H9 (cell line): ENCODE measurements at regions not wholly inside any gene's neighbourhood (a gene's known extent, or its start where the extent isn't known, plus 50 kb on each side); places are given as distances from the start of the nearest gene placed in this dataset.

Experiments
- DNase-seq: peaks from one replicate; pipeline ENCODE4 v3.0.0-alpha.2; 2017
- H2AFZ ChIP-seq: one replicate; pipeline ENCODE4 v1.6.1; 2013; ENCODE audit warnings: mild to moderate bottlenecking, low read length, control low read depth, moderate library complexity
- H2AK5ac ChIP-seq: 2 replicates; pipeline ENCODE4 v1.6.1; 2013; ENCODE audit warnings: low read length, control low read depth, mixed read lengths; ENCODE audit not compliant: insufficient read length
- H2BK120ac ChIP-seq: one replicate; pipeline ENCODE4 v1.6.1; 2013; ENCODE audit warnings: low read depth, mild to moderate bottlenecking, low read length, control low read depth, inconsistent platforms; ENCODE audit not compliant: poor library complexity, severe bottlenecking
- H2BK12ac ChIP-seq: 2 replicates; pipeline ENCODE4 v1.6.1; 2013; ENCODE audit warnings: low read length, control low read depth, mixed read lengths, low read depth; ENCODE audit not compliant: insufficient read length
- H2BK15ac ChIP-seq: 2 replicates; pipeline ENCODE4 v1.6.1; 2013; ENCODE audit warnings: low read depth, low read length, control low read depth
- H2BK20ac ChIP-seq: one replicate; pipeline ENCODE4 v1.6.1; 2013; ENCODE audit warnings: low read depth, mild to moderate bottlenecking, low read length, control low read depth, inconsistent platforms; ENCODE audit not compliant: poor library complexity, severe bottlenecking
- H2BK5ac ChIP-seq: 2 replicates; pipeline ENCODE4 v1.6.1; 2013; ENCODE audit warnings: low read length, control low read depth, mixed read lengths; ENCODE audit not compliant: insufficient read length
- H3K14ac ChIP-seq: 2 replicates; pipeline ENCODE4 v1.6.1; 2013; ENCODE audit warnings: low read length, control low read depth; ENCODE audit not compliant: insufficient read depth
- H3K18ac ChIP-seq: 2 replicates; pipeline ENCODE4 v1.6.1; 2013; ENCODE audit warnings: low read depth, mild to moderate bottlenecking, mixed read lengths, low read length, control low read depth; ENCODE audit not compliant: insufficient read length
- H3K23ac ChIP-seq: 2 replicates; pipeline ENCODE4 v1.6.1; 2013; ENCODE audit warnings: low read length, control low read depth, mixed read lengths, low read depth; ENCODE audit not compliant: insufficient read length
- H3K23me2 ChIP-seq: 2 replicates; pipeline ENCODE4 v1.6.1; 2013; ENCODE audit warnings: low read depth, mild to moderate bottlenecking, mixed read lengths, low read length, control low read depth; ENCODE audit not compliant: insufficient read length, poor library complexity, severe bottlenecking
- H3K27ac ChIP-seq: 2 replicates; pipeline ENCODE4 v1.5.1; 2013; ENCODE audit warnings: low read length, control low read depth, mixed read lengths, low read depth; ENCODE audit not compliant: insufficient read length
- H3K27me3 ChIP-seq: 2 replicates; pipeline ENCODE4 v1.6.1; 2013; ENCODE audit warnings: low read length, control low read depth, inconsistent platforms; ENCODE audit not compliant: insufficient read depth
- H3K4ac ChIP-seq: 2 replicates; pipeline ENCODE4 v1.6.1; 2013; ENCODE audit warnings: low read depth, mild to moderate bottlenecking, control low read depth, inconsistent platforms, low read length, moderate library complexity
- H3K4me1 ChIP-seq: 2 replicates; pipeline ENCODE4 v1.6.1; 2013; ENCODE audit warnings: low read length, control low read depth, inconsistent platforms; ENCODE audit not compliant: insufficient read depth
- H3K4me2 ChIP-seq: 2 replicates; pipeline ENCODE4 v1.6.1; 2013; ENCODE audit warnings: low read length, control low read depth, mixed read lengths; ENCODE audit not compliant: insufficient read length, insufficient read depth
- H3K56ac ChIP-seq: 2 replicates; pipeline ENCODE4 v1.6.1; 2013; ENCODE audit warnings: low read depth, mild to moderate bottlenecking, mixed read lengths, low read length, control low read depth; ENCODE audit not compliant: insufficient read length
- H3K79me1 ChIP-seq: 2 replicates; pipeline ENCODE4 v1.6.1; 2013; ENCODE audit warnings: low read depth, mild to moderate bottlenecking, moderate library complexity, low read length, control low read depth, inconsistent platforms; ENCODE audit not compliant: insufficient read depth, poor library complexity, severe bottlenecking
- H3K79me2 ChIP-seq: 2 replicates; pipeline ENCODE4 v1.6.1; 2013; ENCODE audit warnings: low read length, control low read depth, inconsistent platforms; ENCODE audit not compliant: insufficient read depth
- H3K9ac ChIP-seq: 2 replicates; pipeline ENCODE4 v1.6.1; 2013; ENCODE audit warnings: low read length, control low read depth, mixed read lengths; ENCODE audit not compliant: insufficient read length; ENCODE audit errors: extremely low read depth
- H3K9me3 ChIP-seq: one replicate; pipeline ENCODE4 v1.6.1; 2013; ENCODE audit warnings: low read depth, low read length, inconsistent platforms; ENCODE audit not compliant: control insufficient read depth
- H3T11ph ChIP-seq: one replicate; pipeline ENCODE4 v1.6.1; 2013; ENCODE audit warnings: mild to moderate bottlenecking, low read length, control low read depth, inconsistent platforms
- H4K20me1 ChIP-seq: one replicate; pipeline ENCODE4 v1.6.1; 2013; ENCODE audit not compliant: control insufficient read depth, insufficient read length, insufficient read depth
- H4K5ac ChIP-seq: 2 replicates; pipeline ENCODE4 v1.6.1; 2013; ENCODE audit warnings: low read depth, mild to moderate bottlenecking, mixed read lengths, low read length, control low read depth; ENCODE audit not compliant: insufficient read length
- H4K8ac ChIP-seq: replicated peaks from 2 replicates; pipeline ENCODE4 v1.6.1; 2013; ENCODE audit warnings: low read length, control low read depth, mixed read lengths, low read depth; ENCODE audit not compliant: insufficient read length
- H4K91ac ChIP-seq: 2 replicates; pipeline ENCODE4 v1.6.1; 2013; ENCODE audit warnings: low read depth, mild to moderate bottlenecking, moderate library complexity, mixed read lengths, low read length, control low read depth; ENCODE audit not compliant: insufficient read length
- H3K27ac Mint-ChIP-seq, 3 experiments: 2 replicates in 2 of 3; 3 replicates in 1 of 3; pipeline ENCODE4 v1.8.0; 2020 to 2021; ENCODE audit warnings: mixed read lengths in 3 of 3, mild to moderate bottlenecking in 1 of 3, moderate library complexity in 1 of 3
- H3K27me3 Mint-ChIP-seq: 2 replicates; pipeline ENCODE4 v1.8.0; 2021; ENCODE audit warnings: low read depth, mild to moderate bottlenecking, moderate library complexity, mixed read lengths
- H3K36me3 Mint-ChIP-seq, 3 experiments: 2 replicates in 2 of 3; 3 replicates in 1 of 3; pipeline ENCODE4 v1.8.0; 2020 to 2021; ENCODE audit warnings: low read depth in 3 of 3, mixed read lengths in 3 of 3; ENCODE audit not compliant: insufficient read depth in 1 of 3
- H3K4me1 Mint-ChIP-seq, 2 experiments: 2 replicates each; pipeline ENCODE4 v1.8.0; 2020; ENCODE audit warnings: mixed read lengths in 2 of 2
- H3K4me3 Mint-ChIP-seq, 2 experiments: 2 replicates in 1 of 2; 3 replicates in 1 of 2; pipeline ENCODE4 v1.8.0; 2020 to 2021; ENCODE audit warnings: mild to moderate bottlenecking in 2 of 2, mixed read lengths in 2 of 2, moderate library complexity in 1 of 2
- H3K9me3 Mint-ChIP-seq, 2 experiments: 2 replicates in 1 of 2; 3 replicates in 1 of 2; pipeline ENCODE4 v1.8.0; 2020; ENCODE audit warnings: mild to moderate bottlenecking in 2 of 2, mixed read lengths in 2 of 2, moderate library complexity in 1 of 2
- TF ChIP-seq, protein P1 (sequence below): fragments of 200-600 bp; sonication (generic); conservative IDR thresholded peaks from 3 replicates; pipeline ENCODE4 v1.8.0; 2021; ENCODE audit warnings: antibody characterized with exemption, mild to moderate bottlenecking

DNA sequence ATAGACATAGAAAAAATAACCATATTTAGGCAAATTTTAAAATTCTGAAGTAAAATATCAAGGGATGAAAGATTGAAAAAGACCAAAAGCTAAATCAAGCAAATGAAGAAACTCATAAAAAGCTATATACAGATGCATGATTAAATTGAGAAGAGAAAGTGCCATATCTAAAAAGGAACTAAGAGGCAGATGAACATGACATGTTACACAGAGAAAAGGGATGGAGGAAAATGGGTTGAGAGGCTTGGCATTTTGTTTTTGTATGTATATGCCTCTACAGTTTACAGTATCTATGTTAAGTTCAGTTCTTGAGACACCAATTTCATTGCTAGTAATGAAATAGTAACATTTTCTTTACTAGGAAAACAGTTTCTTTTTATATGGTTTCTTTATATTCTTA lies 1507.4 kb upstream of the SPRY2 start:
- TF ChIP-seq, protein P1, sequence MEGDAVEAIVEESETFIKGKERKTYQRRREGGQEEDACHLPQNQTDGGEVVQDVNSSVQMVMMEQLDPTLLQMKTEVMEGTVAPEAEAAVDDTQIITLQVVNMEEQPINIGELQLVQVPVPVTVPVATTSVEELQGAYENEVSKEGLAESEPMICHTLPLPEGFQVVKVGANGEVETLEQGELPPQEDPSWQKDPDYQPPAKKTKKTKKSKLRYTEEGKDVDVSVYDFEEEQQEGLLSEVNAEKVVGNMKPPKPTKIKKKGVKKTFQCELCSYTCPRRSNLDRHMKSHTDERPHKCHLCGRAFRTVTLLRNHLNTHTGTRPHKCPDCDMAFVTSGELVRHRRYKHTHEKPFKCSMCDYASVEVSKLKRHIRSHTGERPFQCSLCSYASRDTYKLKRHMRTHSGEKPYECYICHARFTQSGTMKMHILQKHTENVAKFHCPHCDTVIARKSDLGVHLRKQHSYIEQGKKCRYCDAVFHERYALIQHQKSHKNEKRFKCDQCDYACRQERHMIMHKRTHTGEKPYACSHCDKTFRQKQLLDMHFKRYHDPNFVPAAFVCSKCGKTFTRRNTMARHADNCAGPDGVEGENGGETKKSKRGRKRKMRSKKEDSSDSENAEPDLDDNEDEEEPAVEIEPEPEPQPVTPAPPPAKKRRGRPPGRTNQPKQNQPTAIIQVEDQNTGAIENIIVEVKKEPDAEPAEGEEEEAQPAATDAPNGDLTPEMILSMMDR: no peak
- no peaks in the 10 kb centered on the region for H3K79me1 ChIP-seq
- H3K9me3 ChIP-seq: no peaks in the 10 kb centered on the region
- H3K4ac ChIP-seq: no peak overlapping the region
- H3K27me3 ChIP-seq: no peaks in the 10 kb centered on the region
- H2AFZ ChIP-seq: no peak overlapping the region
- no peak overlapping the region for H3K14ac ChIP-seq
- H3K36me3 Mint-ChIP-seq: no peaks in the 10 kb centered on the region
- no peak overlapping the region for H3K56ac ChIP-seq
- H2BK20ac ChIP-seq: no peak overlapping the region
- H3K4me1 ChIP-seq: no peaks in the 10 kb centered on the region
- no peak overlapping the region for H2BK15ac ChIP-seq
- no peak overlapping the region for H3K4me3 Mint-ChIP-seq
- no peaks in the 10 kb centered on the region for H4K20me1 ChIP-seq
- no peak for DNase-seq
- H3K9me3 Mint-ChIP-seq: no peaks in the 10 kb centered on the region; a peak in 1 of 5 replicates
- no peak overlapping the region for H2BK5ac ChIP-seq
- no peak overlapping the region for H3K18ac ChIP-seq
- no peak overlapping the region for H3K27ac Mint-ChIP-seq
- no peak overlapping the region for H3K23ac ChIP-seq
- H3T11ph ChIP-seq: no peak overlapping the region
- no peak overlapping the region for H3K4me2 ChIP-seq
- H2BK120ac ChIP-seq: no peak overlapping the region
- no peak overlapping the region for H2AK5ac ChIP-seq
- H3K79me2 ChIP-seq: no peaks in the 10 kb centered on the region
- no peak overlapping the region for H3K9ac ChIP-seq
- no peak overlapping the region for H4K5ac ChIP-seq
- H4K8ac ChIP-seq: no peak overlapping the region
- H3K27me3 Mint-ChIP-seq: no peaks in the 10 kb centered on the region
- H4K91ac ChIP-seq: no peak overlapping the region
- H2BK12ac ChIP-seq: no peak overlapping the region
- H3K23me2 ChIP-seq: no peaks in the 10 kb centered on the region
- H3K4me1 Mint-ChIP-seq: peaks cover 15% of the 10 kb centered on the region in 2 experiments
- no peak overlapping the region for H3K27ac ChIP-seq
